Skeletal muscle tissue (tissue), 3 donors: ENCODE measurements at regions not wholly inside any gene's neighbourhood (a gene's known extent, or its start where the extent isn't known, plus 50 kb on each side); places are given as distances from the start of the nearest gene placed in this dataset.
"Not testable (repeated sequence)": the region's sequence is repeated elsewhere in the genome, so short reads cannot be mapped to it uniquely, and the experiment has no call there.

Experiments used
- H3K27ac ChIP-seq: one replicate; pipeline ENCODE4 v1.7.0; 2013; ENCODE audit warnings: mild to moderate bottlenecking, low read depth, low read length, inconsistent platforms
- H3K27me3 ChIP-seq, 3 donors: one replicate each; pipeline ENCODE4 v1.7.0; 2013; ENCODE audit warnings: low read length in 3 of 3; ENCODE audit not compliant: control insufficient read depth in 3 of 3, insufficient read depth in 3 of 3
- H3K36me3 ChIP-seq, 3 donors: one replicate each; pipeline ENCODE4 v1.7.0; 2013; ENCODE audit warnings: low read length in 3 of 3; ENCODE audit not compliant: control insufficient read depth in 3 of 3, insufficient read depth in 3 of 3
- H3K4me1 ChIP-seq, 3 donors: one replicate each; pipeline ENCODE4 v1.7.0; 2013; ENCODE audit warnings: low read length in 3 of 3, mild to moderate bottlenecking in 3 of 3; ENCODE audit not compliant: control insufficient read depth in 3 of 3, insufficient read depth in 3 of 3
- H3K4me3 ChIP-seq, 3 donors: one replicate each; pipeline ENCODE4 v1.7.0; 2013; ENCODE audit warnings: low read length in 3 of 3
- H3K9ac ChIP-seq, 3 donors: one replicate each; pipeline ENCODE4 v1.7.0; 2013; ENCODE audit warnings: low read length in 3 of 3, mild to moderate bottlenecking in 3 of 3, moderate library complexity in 2 of 3, low read depth in 1 of 3
- H3K9me3 ChIP-seq, 3 donors: one replicate each; pipeline ENCODE4 v1.7.0; 2013; ENCODE audit warnings: low read length in 3 of 3; ENCODE audit not compliant: control insufficient read depth in 3 of 3
- donor health status: Osteomylitis.

- Histone ChIP-seq H3K4me1 (no peaks in the 10 kb centered on the region), H3K27me3 (peaks cover 7 to 25% (median 10%) of the 10 kb centered on the region in 3 donors), H3K4me3 (no peak overlapping the region), H3K27ac (no peak overlapping the region), H3K36me3 (no peaks in the 10 kb centered on the region), H3K9ac (no peak overlapping the region), H3K9me3 (no peaks in the 10 kb centered on the region)
Observed at GRCh38 chr10:117617659-117618058, 75.1 kb downstream of the EMX2 start.

GRCh38 chr10:117619223-117619622 is 76.7 kb downstream of the EMX2 start:
- no peak overlapping the region for H3K9ac ChIP-seq
- H3K27ac ChIP-seq = no peak overlapping the region
- no peaks in the 10 kb centered on the region for H3K9me3 ChIP-seq
- H3K4me3 ChIP-seq = no peak overlapping the region
- H3K4me1 ChIP-seq = no peaks in the 10 kb centered on the region
- peaks cover 7 to 25% (median 10%) of the 10 kb centered on the region in 3 donors for H3K27me3 ChIP-seq
- H3K36me3 ChIP-seq = no peaks in the 10 kb centered on the region

- Histone ChIP-seq H3K9ac (no peak overlapping the region), H3K36me3 (no peaks in the 10 kb centered on the region), H3K27ac (no peak overlapping the region), H3K9me3 (no peaks in the 10 kb centered on the region), H3K4me1 (no peaks in the 10 kb centered on the region), H3K4me3 (no peak overlapping the region), H3K27me3 (peaks cover 7 to 25% (median 10%) of the 10 kb centered on the region in 3 donors)
Observed at GRCh38 chr10:117619707-117620405, 77.3 kb downstream of the EMX2 start.

GRCh38 chr10:117621196-117621595 is 78.7 kb downstream of the EMX2 start:
- no peaks in the 10 kb centered on the region for H3K4me1 ChIP-seq
- no peaks in the 10 kb centered on the region for H3K9me3 ChIP-seq
- H3K27ac ChIP-seq = no peak overlapping the region
- no peaks in the 10 kb centered on the region for H3K36me3 ChIP-seq
- H3K27me3 ChIP-seq = peaks cover 7 to 25% (median 10%) of the 10 kb centered on the region in 3 donors
- no peak overlapping the region for H3K9ac ChIP-seq
- H3K4me3 ChIP-seq = no peak overlapping the region

GRCh38 chr10:117621795-117622420 is 79.4 kb downstream of the EMX2 start:
- Histone ChIP-seq H3K27ac (no peak overlapping the region), H3K4me3 (no peak overlapping the region), H3K36me3 (no peaks in the 10 kb centered on the region), H3K9me3 (no peaks in the 10 kb centered on the region), H3K9ac (no peak overlapping the region), H3K27me3 (peaks cover 7 to 25% (median 10%) of the 10 kb centered on the region in 3 donors), H3K4me1 (no peaks in the 10 kb centered on the region)

- Histone ChIP-seq H3K4me3 (no peak overlapping the region), H3K9ac (no peak overlapping the region), H3K4me1 (no peaks in the 10 kb centered on the region), H3K27ac (no peak overlapping the region), H3K9me3 (no peaks in the 10 kb centered on the region), H3K36me3 (no peaks in the 10 kb centered on the region), H3K27me3 (peaks cover 4 to 25% (median 6%) of the 10 kb centered on the region in 3 donors)
Observed at GRCh38 chr10:117622471-117623184, 80.1 kb downstream of the EMX2 start.

- Histone ChIP-seq H3K27ac (no peak overlapping the region), H3K9me3 (no peaks in the 10 kb centered on the region), H3K9ac (no peak overlapping the region), H3K27me3 (peaks cover 0 to 6% (median 5%) of the 10 kb centered on the region in 3 donors), H3K36me3 (no peaks in the 10 kb centered on the region), H3K4me3 (no peak overlapping the region), H3K4me1 (peaks cover 0 to under 1% (median 0%) of the 10 kb centered on the region in 3 donors)
Observed at GRCh38 chr10:117626228-117626627, 83.7 kb downstream of the EMX2 start.

GRCh38 chr10:117627561-117627960 is 85.0 kb downstream of the EMX2 start:
- Histone ChIP-seq H3K9ac (no peak overlapping the region), H3K4me3 (no peak overlapping the region), H3K4me1 (peaks cover 0 to 9% (median 0%) of the 10 kb centered on the region in 3 donors), H3K27ac (no peak overlapping the region), H3K9me3 (no peaks in the 10 kb centered on the region), H3K36me3 (no peaks in the 10 kb centered on the region), H3K27me3 (no peaks in the 10 kb centered on the region)

GRCh38 chr10:117629717-117630116 is 87.2 kb downstream of the EMX2 start:
- H3K27me3 ChIP-seq, H3K4me3 ChIP-seq: not testable (repeated sequence)

More at GRCh38 chr10:117629717-117630116, 87.2 kb downstream of the EMX2 start:
- H3K9me3 ChIP-seq, H3K27ac ChIP-seq, H3K36me3 ChIP-seq, H3K9ac ChIP-seq, H3K4me1 ChIP-seq: not testable (repeated sequence)
